Kidney epithelial cell (primary cell): ENCODE measurements at regions not wholly inside any gene's neighbourhood (a gene's known extent, or its start where the extent isn't known, plus 50 kb on each side); places are given as distances from the start of the nearest gene placed in this dataset.

Experiments
- DNase-seq: peaks from one replicate; pipeline ENCODE4 v3.0.0-alpha.2; 2010; ENCODE audit warnings: low read depth
- H3K27me3 ChIP-seq: 2 replicates; pipeline ENCODE4 v1.6.0; 2011; ENCODE audit warnings: low read length; ENCODE audit not compliant: control insufficient read depth, insufficient read depth
- H3K36me3 ChIP-seq: 2 replicates; pipeline ENCODE4 v1.5.1; 2011; ENCODE audit warnings: low read length; ENCODE audit not compliant: control insufficient read depth, insufficient read depth
- H3K4me3 ChIP-seq: 2 replicates; pipeline ENCODE4 v1.5.1; 2011; ENCODE audit warnings: low read depth, mild to moderate bottlenecking, control low read depth, low read length
- TF ChIP-seq, protein P1 (sequence below): IDR thresholded peaks from 2 replicates; pipeline ENCODE4 v1.5.1; 2011; ENCODE audit warnings: mild to moderate bottlenecking, moderate library complexity, low read length, control low read depth, inconsistent platforms; ENCODE audit not compliant: insufficient read depth, poor library complexity, severe bottlenecking

DNA sequence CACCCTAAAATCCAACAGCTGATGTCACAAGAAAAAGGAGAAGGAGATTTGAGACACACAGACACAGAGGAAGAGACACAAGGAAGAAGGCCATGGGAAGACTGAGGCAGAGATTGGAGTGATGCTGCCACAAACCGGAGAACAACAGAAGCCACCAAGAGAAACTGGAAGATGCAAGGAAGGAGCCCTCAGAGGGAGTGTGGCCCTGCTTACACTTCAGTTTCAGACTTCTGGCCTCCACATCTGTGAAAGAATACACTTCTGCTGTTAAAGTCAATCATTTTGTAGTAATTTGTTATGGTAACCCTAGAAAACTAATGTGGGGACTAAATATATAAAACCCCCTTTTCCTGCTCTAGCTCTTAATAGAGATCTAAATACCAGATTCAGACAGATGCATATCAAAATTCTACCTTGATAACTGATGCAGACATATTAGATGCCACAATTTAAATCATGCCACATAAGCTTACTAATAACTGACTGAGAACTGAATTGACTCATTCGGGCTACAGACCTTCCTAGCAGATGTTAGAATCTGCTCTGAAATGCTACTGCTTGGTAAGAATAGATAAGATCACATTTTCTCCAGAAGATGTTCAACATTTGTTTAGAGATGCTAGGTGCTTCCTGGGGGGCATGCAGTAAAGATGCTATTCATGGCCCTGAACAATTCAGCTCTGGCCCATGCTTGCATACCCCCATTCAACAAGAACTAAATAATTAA lies 113.1 kb upstream of the CCND2 start:
- no peak for DNase-seq
- Histone ChIP-seq H3K4me3 (no peak overlapping the region), H3K27me3 (no peaks in the 10 kb centered on the region), H3K36me3 (no peaks in the 10 kb centered on the region)
- TF ChIP-seq, protein P1, sequence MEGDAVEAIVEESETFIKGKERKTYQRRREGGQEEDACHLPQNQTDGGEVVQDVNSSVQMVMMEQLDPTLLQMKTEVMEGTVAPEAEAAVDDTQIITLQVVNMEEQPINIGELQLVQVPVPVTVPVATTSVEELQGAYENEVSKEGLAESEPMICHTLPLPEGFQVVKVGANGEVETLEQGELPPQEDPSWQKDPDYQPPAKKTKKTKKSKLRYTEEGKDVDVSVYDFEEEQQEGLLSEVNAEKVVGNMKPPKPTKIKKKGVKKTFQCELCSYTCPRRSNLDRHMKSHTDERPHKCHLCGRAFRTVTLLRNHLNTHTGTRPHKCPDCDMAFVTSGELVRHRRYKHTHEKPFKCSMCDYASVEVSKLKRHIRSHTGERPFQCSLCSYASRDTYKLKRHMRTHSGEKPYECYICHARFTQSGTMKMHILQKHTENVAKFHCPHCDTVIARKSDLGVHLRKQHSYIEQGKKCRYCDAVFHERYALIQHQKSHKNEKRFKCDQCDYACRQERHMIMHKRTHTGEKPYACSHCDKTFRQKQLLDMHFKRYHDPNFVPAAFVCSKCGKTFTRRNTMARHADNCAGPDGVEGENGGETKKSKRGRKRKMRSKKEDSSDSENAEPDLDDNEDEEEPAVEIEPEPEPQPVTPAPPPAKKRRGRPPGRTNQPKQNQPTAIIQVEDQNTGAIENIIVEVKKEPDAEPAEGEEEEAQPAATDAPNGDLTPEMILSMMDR, result no peak

DNA sequence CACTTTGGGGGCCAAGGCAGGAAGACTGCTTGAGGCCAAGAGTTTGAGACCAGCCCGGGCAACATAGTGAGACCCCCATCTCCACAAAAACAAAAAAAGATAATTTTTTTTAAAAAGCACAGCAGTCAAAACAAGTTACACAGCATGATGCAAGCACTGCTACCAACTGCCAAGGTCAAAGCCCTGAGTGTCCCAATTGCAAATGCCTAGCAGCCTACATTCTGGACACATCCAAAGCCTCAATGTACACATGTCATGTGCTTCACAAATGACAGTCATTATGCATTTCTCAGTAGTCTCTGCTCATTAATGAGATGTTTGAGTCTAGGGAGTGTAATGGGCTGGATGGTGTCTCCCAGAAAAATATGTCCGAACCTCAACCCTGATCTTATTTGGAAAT lies 113.7 kb upstream of the CCND2 start:
- TF ChIP-seq, protein P1, result no peak
- Histone ChIP-seq H3K4me3 (no peak overlapping the region), H3K36me3 (no peaks in the 10 kb centered on the region), H3K27me3 (no peaks in the 10 kb centered on the region)
- no peak for DNase-seq

DNA sequence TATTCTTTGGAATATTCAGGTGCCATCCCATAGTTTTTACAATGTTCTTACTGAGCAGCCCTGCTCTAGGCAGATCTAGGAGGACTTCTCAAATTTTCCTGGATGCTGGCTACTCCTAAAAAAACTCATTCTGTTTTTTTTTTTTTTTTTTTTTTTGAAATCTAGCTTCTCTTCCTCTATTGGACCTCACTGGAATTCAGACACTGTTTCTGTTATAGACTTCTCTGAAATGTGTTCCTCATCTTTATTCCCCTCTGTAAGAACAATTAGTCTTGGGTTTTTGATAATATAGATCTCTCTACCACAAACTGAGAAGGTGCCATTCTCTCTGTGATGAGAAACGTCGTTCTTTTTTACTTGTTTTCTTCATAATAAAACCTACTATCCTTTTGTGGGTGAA lies 115.3 kb upstream of the CCND2 start:
- Histone ChIP-seq H3K36me3 (no peaks in the 10 kb centered on the region), H3K4me3 (no peak overlapping the region), H3K27me3 (no peaks in the 10 kb centered on the region)
- TF ChIP-seq, protein P1, result no peak
- DNase-seq, result no peak

DNA sequence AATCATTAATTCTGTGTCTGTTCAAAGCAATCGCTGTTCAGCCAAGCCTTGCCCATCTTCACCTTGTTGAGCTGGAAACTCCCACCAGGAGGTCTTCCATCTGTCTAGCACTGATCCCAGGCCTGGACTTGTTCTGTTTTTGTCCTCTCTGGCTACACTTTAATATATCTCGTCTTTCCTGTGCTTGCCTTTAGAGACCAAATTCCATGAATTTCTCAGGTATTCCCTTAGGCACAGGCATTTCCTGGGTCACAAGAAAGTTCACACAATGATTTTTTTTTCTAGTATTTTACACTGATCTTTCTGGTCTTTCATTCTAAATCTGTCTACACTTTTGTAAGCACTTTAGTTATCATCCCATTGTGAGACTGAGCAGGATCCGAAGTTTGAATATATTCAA lies 116.4 kb upstream of the CCND2 start:
- H3K36me3 ChIP-seq, result no peaks in the 10 kb centered on the region
- H3K27me3 ChIP-seq, result no peaks in the 10 kb centered on the region
- TF ChIP-seq, protein P1, result no peak
- no peak for DNase-seq
- H3K4me3 ChIP-seq, result no peak overlapping the region

DNA sequence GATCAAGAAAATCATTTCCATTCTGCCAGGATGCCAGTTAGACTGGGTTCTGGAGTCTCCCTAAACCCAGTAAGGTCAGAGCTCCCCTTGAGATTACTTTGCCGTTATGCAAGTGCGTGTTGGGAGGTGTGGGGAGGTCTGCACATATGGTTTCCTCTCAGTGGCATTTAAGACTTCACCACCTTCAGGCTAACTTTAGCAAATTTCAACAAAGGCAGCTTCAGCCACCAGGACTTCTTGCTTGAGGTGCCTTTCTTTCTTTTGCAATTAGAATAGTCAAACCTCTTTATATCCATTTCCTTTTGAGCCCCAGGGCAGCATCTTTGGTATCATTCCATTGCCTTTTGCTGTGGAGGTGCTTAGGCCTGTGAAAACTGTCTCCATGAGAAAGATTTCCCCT lies 117.2 kb upstream of the CCND2 start:
- no peak for DNase-seq
- TF ChIP-seq, protein P1, result no peak
- Histone ChIP-seq H3K36me3 (no peaks in the 10 kb centered on the region), H3K27me3 (no peaks in the 10 kb centered on the region), H3K4me3 (no peak overlapping the region)

DNA sequence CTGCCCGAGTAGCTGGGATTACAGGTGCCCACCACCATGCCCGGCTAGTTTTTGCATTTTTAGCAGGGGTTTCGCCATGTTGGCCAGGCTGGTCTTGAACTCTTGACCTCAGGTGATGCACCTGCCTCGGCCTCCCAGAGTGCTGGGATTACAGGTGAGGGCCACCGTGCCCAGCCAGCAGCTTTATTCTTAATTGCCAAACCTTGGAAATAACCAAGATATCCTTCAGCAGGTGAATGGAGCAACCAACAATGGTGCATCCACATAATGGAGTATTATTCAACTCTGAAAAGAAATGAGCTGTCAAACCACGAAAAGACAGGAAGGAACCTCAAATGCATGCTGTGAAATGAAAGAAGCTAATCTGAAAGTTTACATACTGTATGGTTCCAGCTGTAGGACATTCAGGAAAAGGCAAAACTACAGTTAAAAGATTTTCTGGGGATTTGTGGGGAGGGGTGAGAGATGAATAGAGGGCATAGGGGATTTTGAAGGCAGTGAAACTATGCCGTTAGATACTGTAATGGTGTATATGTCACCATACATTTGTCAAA lies 118.8 kb upstream of the CCND2 start:
- DNase-seq, result no peak
- no peak overlapping the region for H3K4me3 ChIP-seq
- no peaks in the 10 kb centered on the region for H3K36me3 ChIP-seq
- no peaks in the 10 kb centered on the region for H3K27me3 ChIP-seq
- TF ChIP-seq, protein P1, result no peak
